ENCODE measurements at regions not wholly inside any gene's neighbourhood (a gene's known extent, or its start where the extent isn't known, plus 50 kb on each side); places are given as distances from the start of the nearest gene placed in this dataset.

DNA sequence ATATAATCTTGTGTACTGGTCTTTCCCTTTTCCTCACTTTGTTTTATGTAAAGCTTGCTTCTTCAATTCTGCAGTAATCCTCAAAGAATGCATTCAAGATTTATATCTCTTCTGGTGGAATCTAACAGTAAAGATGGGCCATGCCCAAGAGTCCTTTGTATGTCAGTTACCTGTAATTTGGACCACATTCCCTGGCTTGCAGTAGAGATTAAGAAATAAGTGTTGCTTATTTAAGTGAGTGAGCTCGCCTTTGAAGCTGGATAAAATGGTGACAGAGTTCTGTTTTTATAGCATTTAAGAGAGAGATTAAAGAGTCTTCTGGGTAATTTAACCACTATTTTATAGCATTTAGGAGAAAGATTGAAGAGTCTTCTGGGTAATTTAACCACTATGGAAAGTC lies 262.1 kb upstream of the ATP2B1 start:
- no peak overlapping the region for H3K4me3 ChIP-seq (ENCODE audit: low read depth, low read length)
- TF ChIP-seq, protein P1, sequence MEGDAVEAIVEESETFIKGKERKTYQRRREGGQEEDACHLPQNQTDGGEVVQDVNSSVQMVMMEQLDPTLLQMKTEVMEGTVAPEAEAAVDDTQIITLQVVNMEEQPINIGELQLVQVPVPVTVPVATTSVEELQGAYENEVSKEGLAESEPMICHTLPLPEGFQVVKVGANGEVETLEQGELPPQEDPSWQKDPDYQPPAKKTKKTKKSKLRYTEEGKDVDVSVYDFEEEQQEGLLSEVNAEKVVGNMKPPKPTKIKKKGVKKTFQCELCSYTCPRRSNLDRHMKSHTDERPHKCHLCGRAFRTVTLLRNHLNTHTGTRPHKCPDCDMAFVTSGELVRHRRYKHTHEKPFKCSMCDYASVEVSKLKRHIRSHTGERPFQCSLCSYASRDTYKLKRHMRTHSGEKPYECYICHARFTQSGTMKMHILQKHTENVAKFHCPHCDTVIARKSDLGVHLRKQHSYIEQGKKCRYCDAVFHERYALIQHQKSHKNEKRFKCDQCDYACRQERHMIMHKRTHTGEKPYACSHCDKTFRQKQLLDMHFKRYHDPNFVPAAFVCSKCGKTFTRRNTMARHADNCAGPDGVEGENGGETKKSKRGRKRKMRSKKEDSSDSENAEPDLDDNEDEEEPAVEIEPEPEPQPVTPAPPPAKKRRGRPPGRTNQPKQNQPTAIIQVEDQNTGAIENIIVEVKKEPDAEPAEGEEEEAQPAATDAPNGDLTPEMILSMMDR (IDR thresholded peaks at IDR 0.05; ENCODE audit: low read depth, low read length, missing control alignments), result no peak
- no peak for DNase-seq (ENCODE audit: low read depth)
- in situ Hi-C loops (cut with HindIII; ENCODE audit: low sequenced_read_pairs), result no loop called here

DNA sequence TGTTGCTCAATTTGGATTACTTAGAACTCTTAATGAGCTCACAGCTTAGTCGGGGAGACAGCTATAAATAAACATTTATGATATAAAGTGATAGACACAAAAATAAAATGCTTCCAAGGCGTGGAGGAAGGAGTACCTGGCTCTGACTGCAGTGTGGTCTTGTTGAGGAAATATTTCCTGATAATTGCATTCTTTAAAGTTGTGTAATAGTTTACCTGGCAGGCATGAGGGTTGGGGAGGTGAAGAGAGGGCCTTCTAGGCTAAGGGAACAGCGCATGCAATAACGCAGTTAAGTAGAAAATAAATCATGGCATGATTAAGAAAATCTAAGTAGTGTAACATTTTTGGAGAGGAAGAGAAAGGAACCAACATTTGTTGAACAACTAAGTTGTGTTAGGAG lies 260.5 kb upstream of the ATP2B1 start:
- DNase-seq (ENCODE audit: low read depth), result no peak
- TF ChIP-seq, protein P1 (IDR thresholded peaks at IDR 0.05; ENCODE audit: low read depth, low read length, missing control alignments), result no peak
- in situ Hi-C loops (cut with HindIII; ENCODE audit: low sequenced_read_pairs), result no loop called here
- no peak overlapping the region for H3K4me3 ChIP-seq (ENCODE audit: low read depth, low read length)

DNA sequence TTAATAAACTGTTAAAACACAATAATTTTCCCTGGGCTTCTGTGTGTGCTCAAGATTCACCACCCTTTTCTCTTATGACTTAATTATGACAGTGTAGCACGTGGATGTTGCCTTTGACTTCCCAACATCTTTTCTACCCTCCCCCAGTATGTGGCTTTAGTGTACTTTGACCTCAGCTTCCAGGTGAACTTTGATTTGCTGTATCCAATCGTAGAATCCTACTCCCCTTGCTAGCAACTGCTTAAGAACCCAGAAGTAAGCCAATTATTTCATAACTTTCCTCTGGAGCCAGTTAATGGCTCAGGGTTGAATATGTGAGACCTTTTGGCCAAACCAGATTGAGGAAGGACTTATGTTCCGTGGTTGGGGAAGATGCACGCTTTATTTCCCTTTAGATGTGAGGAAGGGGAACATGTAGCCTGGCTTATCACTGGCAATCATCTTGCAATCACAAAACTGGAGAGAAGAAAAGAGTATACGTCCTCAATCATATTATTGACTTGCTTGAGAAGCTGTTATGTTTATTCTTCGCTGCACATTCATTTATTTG lies 259.6 kb upstream of the ATP2B1 start:
- no peak overlapping the region for H3K4me3 ChIP-seq (ENCODE audit: low read depth, low read length)
- in situ Hi-C loops (cut with HindIII; ENCODE audit: low sequenced_read_pairs), result no loop called here
- no peak for DNase-seq (ENCODE audit: low read depth)
- TF ChIP-seq, protein P1 (IDR thresholded peaks at IDR 0.05; ENCODE audit: low read depth, low read length, missing control alignments), result no peak

DNA sequence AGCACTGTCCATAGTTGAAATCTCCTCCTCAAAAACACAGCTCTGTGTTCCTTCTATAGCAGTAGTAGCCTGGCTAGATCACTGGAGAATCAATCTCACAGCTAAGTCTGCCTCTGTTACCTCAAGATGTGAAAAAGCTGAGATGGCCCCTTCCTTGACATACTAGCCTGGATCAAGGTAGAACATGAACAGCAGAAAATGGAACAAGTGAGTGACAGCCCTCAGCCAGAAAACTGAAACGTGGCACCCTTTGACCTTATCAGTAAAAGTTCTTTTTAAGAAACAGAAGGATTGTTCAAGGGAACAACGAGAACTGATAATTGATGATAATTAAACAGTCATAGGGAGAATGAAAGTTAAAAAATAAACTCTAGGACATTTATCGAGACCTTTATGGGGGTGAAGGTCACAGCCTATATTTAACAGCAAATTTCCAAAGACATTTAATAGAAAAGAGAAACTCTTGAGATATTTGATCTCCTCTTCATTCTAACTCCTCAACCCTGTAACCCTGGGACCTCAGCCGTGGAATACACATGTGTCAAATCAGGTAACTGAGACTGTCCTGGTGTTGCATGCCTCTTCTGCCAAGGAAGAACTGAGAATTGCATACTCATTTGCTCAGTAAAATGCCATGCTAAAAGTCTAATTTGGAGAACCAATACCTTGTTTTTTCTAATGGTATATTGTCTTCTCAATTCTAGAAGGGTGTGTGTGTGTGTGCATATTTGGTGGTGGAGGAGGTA lies 258.0 kb upstream of the ATP2B1 start:
- no peak for DNase-seq (ENCODE audit: low read depth)
- TF ChIP-seq, protein P1 (IDR thresholded peaks at IDR 0.05; ENCODE audit: low read depth, low read length, missing control alignments), result no peak
- H3K4me3 ChIP-seq (ENCODE audit: low read depth, low read length), result no peak overlapping the region
- in situ Hi-C loops (cut with HindIII; ENCODE audit: low sequenced_read_pairs), result no loop called here

DNA sequence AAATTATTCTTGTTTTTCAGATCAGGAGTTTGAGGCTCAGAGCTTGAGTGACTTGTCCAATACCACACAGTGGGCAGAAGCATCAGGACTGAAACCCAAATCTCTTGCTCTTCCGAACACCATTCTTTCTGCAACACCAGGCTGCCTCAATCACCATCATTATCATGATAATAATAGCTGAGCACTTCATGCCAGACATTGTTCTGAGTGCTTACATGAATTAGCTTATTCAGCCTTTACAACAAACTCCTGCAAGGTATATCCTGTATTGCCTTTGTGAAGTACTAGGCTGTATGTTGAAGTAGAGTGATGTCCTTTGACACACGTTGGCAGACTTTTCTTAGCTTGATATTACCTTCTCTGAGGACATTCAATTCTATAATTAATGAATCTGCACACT lies 257.4 kb upstream of the ATP2B1 start:
- TF ChIP-seq, protein P1 (IDR thresholded peaks at IDR 0.05; ENCODE audit: low read depth, low read length, missing control alignments), result no peak
- no peak for DNase-seq (ENCODE audit: low read depth)
- no peak overlapping the region for H3K4me3 ChIP-seq (ENCODE audit: low read depth, low read length)
- in situ Hi-C loops (cut with HindIII; ENCODE audit: low sequenced_read_pairs), result no loop called here

DNA sequence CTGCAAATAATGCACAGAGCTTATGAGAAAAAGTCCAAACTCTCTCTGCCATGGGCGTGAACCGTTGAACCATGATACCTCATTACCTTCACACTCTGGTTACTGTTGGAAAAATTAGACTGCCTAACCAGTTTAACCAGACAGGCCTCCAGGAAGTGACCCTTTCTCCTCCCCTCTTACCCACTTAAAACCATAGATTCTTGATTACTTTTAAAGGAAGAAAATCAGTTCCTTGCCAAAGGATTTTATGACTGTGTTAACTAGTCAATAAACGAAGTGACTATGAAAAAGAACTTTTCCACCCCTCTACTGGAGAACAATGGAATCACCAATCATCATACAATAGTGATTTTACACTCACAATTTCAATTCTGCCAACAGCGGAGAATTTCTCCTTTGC lies 254.0 kb upstream of the ATP2B1 start:
- no peak for DNase-seq (ENCODE audit: low read depth)
- no peak overlapping the region for H3K4me3 ChIP-seq (ENCODE audit: low read depth, low read length)
- in situ Hi-C loops (cut with HindIII; ENCODE audit: low sequenced_read_pairs), result no loop called here
- TF ChIP-seq, protein P1 (IDR thresholded peaks at IDR 0.05; ENCODE audit: low read depth, low read length, missing control alignments), result peak; percentile 27

Measured in astrocyte of the cerebellum (primary cell).